K562 (cell line): ENCODE measurements at regions not wholly inside any gene's neighbourhood (a gene's known extent, or its start where the extent isn't known, plus 50 kb on each side); places are given as distances from the start of the nearest gene placed in this dataset.

ENCODE experiments used
- ATAC-seq: fragments of 200-7000 bp; cut with Tn5 transposase; 3 replicates; pipeline ENCODE4 v1.9.1; 2020; ENCODE audit warnings: moderate library complexity
- BruUV-seq: library from RNA; stranded (reverse); fragments of 400-500 nt; replicated peaks from 2 replicates; lab custom pipeline; 2021; lab: Mats Ljungman, UMichigan
- CTCF ChIA-PET: fragments of 300-600 bp; formaldehyde crosslinking; extraction: SDS; loops from one replicate; lab custom pipeline; 2021; ENCODE audit warnings: low intra/inter-chr PET ratio; lab: Yijun Ruan, JAX
- POLR2A ChIA-PET: fragments of 300-600, 350-650 bp; sonication (Branson Sonifier 250); formaldehyde crosslinking; extraction: SDS; loops from one replicate; lab custom pipeline; 2021; ENCODE audit warnings: antibody characterized with exemption, inconsistent platforms; lab: Yijun Ruan, JAX
- DNase-seq, 4 experiments: peaks; one replicate each; pipeline versions ENCODE4 v3.0.0 to v3.0.0-alpha.2; 2011 to 2018; ENCODE audit warnings: low spot score in 3 of 4, mixed read lengths in 3 of 4; ENCODE audit errors: extremely low read depth in 1 of 4
- FAIRE-seq: peaks from 2 replicates; lab custom pipeline; 2011; peaks lifted over from hg19 to GRCh38; lab: Jason Lieb, UNC
- H2AFZ ChIP-seq: 2 replicates; pipeline ENCODE4 v1.6.0; 2011; ENCODE audit warnings: low read depth, low read length, control low read depth, inconsistent platforms
- H3K27ac ChIP-seq: fragments of 200-600 bp; 3 replicates; pipeline ENCODE4 v1.8.0; 2011; ENCODE audit warnings: low read depth, mild to moderate bottlenecking, control low read depth, inconsistent platforms, low read length, moderate library complexity, mixed read lengths; ENCODE audit errors: extremely low read depth
- H3K27me3 ChIP-seq, 2 experiments: fragments of 300-600 bp in 1 of 2; 2 replicates in 1 of 2; 3 replicates in 1 of 2; pipeline versions ENCODE4 v1.6.0 to v1.8.0; 2011; ENCODE audit warnings: inconsistent platforms in 2 of 2, low read length in 2 of 2, mild to moderate bottlenecking in 1 of 2, mixed read lengths in 1 of 2, moderate library complexity in 1 of 2; ENCODE audit not compliant: control insufficient read depth in 2 of 2, insufficient read depth in 2 of 2
- H3K36me3 ChIP-seq: fragments of 300-600 bp; 3 replicates; pipeline ENCODE4 v1.8.0; 2011; ENCODE audit warnings: mild to moderate bottlenecking, low read length, inconsistent platforms; ENCODE audit not compliant: control insufficient read depth, insufficient read depth
- H3K4me1 ChIP-seq, 2 experiments: fragments of 200-600 bp in 1 of 2; replicated peaks in 1 of 2; 2 replicates in 1 of 2; 3 replicates in 1 of 2; pipeline versions ENCODE4 v1.5.1 to v1.8.0; 2011; ENCODE audit warnings: inconsistent platforms in 2 of 2, low read length in 2 of 2, mild to moderate bottlenecking in 1 of 2, mixed read lengths in 1 of 2, moderate library complexity in 1 of 2; ENCODE audit not compliant: control insufficient read depth in 2 of 2, insufficient read depth in 2 of 2
- H3K4me2 ChIP-seq: 2 replicates; pipeline ENCODE4 v1.6.1; 2011; ENCODE audit warnings: low read length, control low read depth, inconsistent platforms, mixed read lengths; ENCODE audit not compliant: insufficient read depth
- H3K4me3 ChIP-seq: fragments of 200-600 bp; sonication (generic), shearing (Covaris generic); 2 replicates; pipeline ENCODE4 v1.5.1; 2016; ENCODE audit warnings: control low read depth, inconsistent platforms
- H3K79me2 ChIP-seq: fragments of 200-600 bp; 3 replicates; pipeline ENCODE4 v1.8.0; 2011; ENCODE audit warnings: low read length, inconsistent platforms; ENCODE audit not compliant: control insufficient read depth, insufficient read depth
- H3K9ac ChIP-seq, 2 experiments: 2 replicates each; pipeline versions ENCODE4 v1.6.0 to v1.6.1; 2011; ENCODE audit warnings: low read depth in 2 of 2, low read length in 2 of 2, control low read depth in 1 of 2, inconsistent platforms in 1 of 2, mild to moderate bottlenecking in 1 of 2, mixed read lengths in 1 of 2; ENCODE audit not compliant: insufficient read depth in 1 of 2
- H3K9me1 ChIP-seq: one replicate; pipeline ENCODE4 v1.6.0; 2011; ENCODE audit warnings: inconsistent platforms, mild to moderate bottlenecking, low read length, moderate library complexity; ENCODE audit not compliant: control insufficient read depth, insufficient read depth
- H3K9me3 ChIP-seq: replicated peaks from 2 replicates; pipeline ENCODE4 v1.5.1; 2011; ENCODE audit warnings: low read depth, low read length, inconsistent platforms; ENCODE audit not compliant: control insufficient read depth, insufficient read depth
- H4K20me1 ChIP-seq: replicated peaks from 2 replicates; pipeline ENCODE4 v1.6.1; 2011; ENCODE audit warnings: low read length, inconsistent platforms, mixed read lengths; ENCODE audit not compliant: control insufficient read depth, insufficient read depth
- ASH1L ChIP-seq: fragments of 450-650 bp; IDR thresholded peaks from 2 replicates; pipeline ENCODE4 v1.6.1; 2018; ENCODE audit warnings: borderline replicate concordance, mild to moderate bottlenecking, low read depth; ENCODE audit not compliant: partially characterized antibody
- CBX2 ChIP-seq: fragments of 200-600 bp; sonication (generic); IDR thresholded peaks from one replicate; pipeline ENCODE4 v1.6.1; 2012; ENCODE audit warnings: mild to moderate bottlenecking, low read length, inconsistent platforms; ENCODE audit not compliant: insufficient read depth, poor library complexity, severe bottlenecking
- CC2D1A ChIP-seq: fragments of 450-650 bp; IDR thresholded peaks from 2 replicates; pipeline ENCODE4 v1.6.1; 2017; ENCODE audit warnings: mild to moderate bottlenecking
- FOXK1 ChIP-seq: sonication (generic); formaldehyde crosslinking; IDR thresholded peaks from 2 replicates; pipeline ENCODE4 v1.8.0; 2022; ENCODE audit warnings: missing genetic modification reagents, mild to moderate bottlenecking, borderline replicate concordance
- ILF3 ChIP-seq: fragments of 450-650 bp; IDR thresholded peaks from 2 replicates; pipeline ENCODE4 v1.6.1; 2018; ENCODE audit warnings: antibody characterized with exemption, mild to moderate bottlenecking, moderate library complexity, borderline replicate concordance
- KAT2B ChIP-seq: IDR thresholded peaks from one replicate; pipeline ENCODE4 v1.6.1; 2012; ENCODE audit warnings: low read depth, mild to moderate bottlenecking, control low read depth, inconsistent platforms, low read length, moderate library complexity
- MED1 ChIP-seq: sonication (generic); formaldehyde crosslinking; IDR thresholded peaks from 2 replicates; pipeline ENCODE4 v1.8.1; 2023; ENCODE audit warnings: missing genetic modification reagents, borderline replicate concordance
- MEF2A ChIP-seq: IDR thresholded peaks from 2 replicates; pipeline ENCODE4 v1.6.1; 2011; ENCODE audit warnings: low read depth, mild to moderate bottlenecking, low read length, moderate library complexity; ENCODE audit not compliant: control insufficient read depth
- NFE2 ChIP-seq: IDR thresholded peaks from 2 replicates; pipeline ENCODE4 v1.6.1; 2014; ENCODE audit warnings: antibody characterized with exemption, low read depth
- PREB ChIP-seq: sonication (generic); formaldehyde crosslinking; IDR thresholded peaks from 2 replicates; pipeline ENCODE4 v1.8.1; 2023; ENCODE audit warnings: mild to moderate bottlenecking, missing genetic modification reagents
- PURB ChIP-seq: sonication (generic); formaldehyde crosslinking; IDR thresholded peaks from 2 replicates; pipeline ENCODE4 v1.9.0; 2021; ENCODE audit warnings: low read depth, mild to moderate bottlenecking, missing genetic modification reagents
- SRSF1 ChIP-seq: fragments of 200-400 bp; formaldehyde crosslinking; IDR thresholded peaks from 2 replicates; pipeline ENCODE4 v1.6.1; 2017; ENCODE audit warnings: mild to moderate bottlenecking, low read depth, low read length, moderate library complexity
- TBL1XR1 ChIP-seq, 2 experiments: IDR thresholded peaks; 2 replicates each; pipeline ENCODE4 v1.6.1; 2012; ENCODE audit warnings: improper control_type of control experiment in 2 of 2, low read length in 2 of 2, mild to moderate bottlenecking in 1 of 2
- U2AF1 ChIP-seq: fragments of 200-400 bp; formaldehyde crosslinking; optimal IDR thresholded peaks from 2 replicates; pipeline ENCODE3; 2017; ENCODE audit warnings: mild to moderate bottlenecking, low read depth, low read length, moderate library complexity
- ZNF143 ChIP-seq: sonication (generic); formaldehyde crosslinking; IDR thresholded peaks from 2 replicates; pipeline ENCODE4 v1.9.0; 2022; ENCODE audit warnings: mild to moderate bottlenecking, missing genetic modification reagents
- ZNF740 ChIP-seq, 3 experiments: fragments of 200-800 bp in 1 of 3; sonication (Bioruptor generic) in 1 of 3; sonication (generic) in 1 of 3; formaldehyde crosslinking in 1 of 3; IDR thresholded peaks; 2 replicates each; pipeline versions ENCODE4 v1.6.1 to v1.8.0; 2016 to 2022; ENCODE audit warnings: mild to moderate bottlenecking in 2 of 3, missing compliant biosample characterization in 2 of 3, missing genetic modification characterization in 2 of 3, missing genetic modification reagents in 1 of 3
- ZNF77 ChIP-seq: fragments of 250-450 bp; sonication (Bioruptor Pico); IDR thresholded peaks from 2 replicates; pipeline ENCODE4 v1.5.0; 2020
- WGBS: fragments of 100-300 bp; shearing (Covaris generic); methylation state at CpG from one replicate; pipeline ENCODE4 v1.1.6; 2016; ENCODE audit warnings: low coverage, mixed read lengths; ENCODE audit not compliant: insufficient coverage; ENCODE audit errors: missing lambda C conversion rate; 5-methylcytosine and 5-hydroxymethylcytosine counted together
- in situ Hi-C: fragments of 300-500 bp; cut with MboI; formaldehyde crosslinking; loops from 4 replicates; pipeline ENCODE4 v1.15.0; 2018; ENCODE audit warnings: inconsistent platforms, mixed read lengths
- intact Hi-C: fragments of 100-400 bp; cut with micrococcal nuclease; formaldehyde crosslinking; loops from 2 replicates; pipeline ENCODE4 v1.14.2; 2022
- TF ChIP-seq, protein P1 (sequence below): fragments of 250-450 bp; sonication (Bioruptor Pico); IDR thresholded peaks from 2 replicates; pipeline ENCODE4 v1.5.1; 2021; ENCODE audit warnings: mild to moderate bottlenecking
- TF ChIP-seq, protein P2 (sequence below): fragments of 250-450 bp; sonication (Bioruptor Pico); IDR thresholded peaks from 2 replicates; pipeline ENCODE4 v1.8.0; 2021; ENCODE audit warnings: mild to moderate bottlenecking, moderate library complexity

DNA sequence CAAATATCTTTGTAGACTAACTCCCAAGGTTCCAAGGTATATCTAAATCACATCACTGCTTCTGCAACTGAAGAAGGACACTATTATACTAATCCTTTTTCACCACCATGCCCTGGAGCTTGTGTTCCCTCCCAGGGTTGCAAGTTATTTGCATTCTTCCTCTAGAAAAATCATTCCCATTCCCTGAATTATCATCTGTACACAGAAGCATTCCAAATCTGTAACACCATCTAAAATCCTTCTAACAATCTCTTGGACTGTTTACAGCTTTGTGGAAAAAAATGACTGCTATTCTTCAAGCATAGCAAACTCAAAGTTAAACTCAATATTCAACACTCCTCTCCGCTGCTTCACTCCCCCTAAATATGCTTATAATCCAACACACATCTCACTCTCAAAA, 1570.8 kb upstream of the ADGRL3 start:
- in situ Hi-C loops (no loop called here), intact Hi-C loops (no loop called here)
- no peak for DNase-seq
- Histone ChIP-seq H3K27me3 (no peaks in the 10 kb centered on the region), H2AFZ (no peak overlapping the region), H3K4me3 (no peak overlapping the region), H3K9me3 (no peaks in the 10 kb centered on the region), H4K20me1 (no peaks in the 10 kb centered on the region), H3K36me3 (no peaks in the 10 kb centered on the region), H3K27ac (no peak overlapping the region), H3K4me1 (no peaks in the 10 kb centered on the region), H3K9me1 (no peaks in the 10 kb centered on the region), H3K79me2 (no peaks in the 10 kb centered on the region), H3K9ac (no peak overlapping the region), H3K4me2 (no peak overlapping the region)
- no peak for ATAC-seq
- no peak for FAIRE-seq
- TF ChIP-seq PURB (CRISPR knock-in tag) (no peak), ASH1L (no peak), ZNF740 (CRISPR knock-in tag; IDR thresholded peaks at IDR 0.05) (no peak), ZNF740 (tag; IDR thresholded peaks at IDR 0.05) (no peak), KAT2B (no peak), MED1 (CRISPR knock-in tag) (no peak), ILF3 (no peak), MEF2A (no peak), ZNF77 (CRISPR knock-in tag) (no peak), CBX2 (no peak), PREB (no peak), FOXK1 (CRISPR knock-in tag) (no peak), NFE2 (no peak), ZNF143 (no peak), SRSF1 (no peak), TBL1XR1 (IDR thresholded peaks at IDR 0.05; ENCODE audit: low read length in 2 of 2) (no peak), U2AF1 (no peak), CC2D1A (no peak)
- TF ChIP-seq, protein P1, sequence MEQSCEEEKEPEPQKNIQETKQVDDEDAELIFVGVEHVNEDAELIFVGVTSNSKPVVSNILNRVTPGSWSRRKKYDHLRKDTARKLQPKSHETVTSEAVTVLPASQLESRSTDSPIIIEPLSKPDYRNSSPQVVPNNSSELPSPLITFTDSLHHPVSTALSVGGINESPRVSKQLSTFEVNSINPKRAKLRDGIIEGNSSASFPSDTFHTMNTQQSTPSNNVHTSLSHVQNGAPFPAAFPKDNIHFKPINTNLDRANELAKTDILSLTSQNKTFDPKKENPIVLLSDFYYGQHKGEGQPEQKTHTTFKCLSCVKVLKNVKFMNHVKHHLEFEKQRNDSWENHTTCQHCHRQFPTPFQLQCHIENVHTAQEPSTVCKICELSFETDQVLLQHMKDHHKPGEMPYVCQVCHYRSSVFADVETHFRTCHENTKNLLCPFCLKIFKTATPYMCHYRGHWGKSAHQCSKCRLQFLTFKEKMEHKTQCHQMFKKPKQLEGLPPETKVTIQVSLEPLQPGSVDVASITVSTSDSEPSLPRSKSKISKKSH (CRISPR knock-in tag), result no peak
- TF ChIP-seq, protein P2, sequence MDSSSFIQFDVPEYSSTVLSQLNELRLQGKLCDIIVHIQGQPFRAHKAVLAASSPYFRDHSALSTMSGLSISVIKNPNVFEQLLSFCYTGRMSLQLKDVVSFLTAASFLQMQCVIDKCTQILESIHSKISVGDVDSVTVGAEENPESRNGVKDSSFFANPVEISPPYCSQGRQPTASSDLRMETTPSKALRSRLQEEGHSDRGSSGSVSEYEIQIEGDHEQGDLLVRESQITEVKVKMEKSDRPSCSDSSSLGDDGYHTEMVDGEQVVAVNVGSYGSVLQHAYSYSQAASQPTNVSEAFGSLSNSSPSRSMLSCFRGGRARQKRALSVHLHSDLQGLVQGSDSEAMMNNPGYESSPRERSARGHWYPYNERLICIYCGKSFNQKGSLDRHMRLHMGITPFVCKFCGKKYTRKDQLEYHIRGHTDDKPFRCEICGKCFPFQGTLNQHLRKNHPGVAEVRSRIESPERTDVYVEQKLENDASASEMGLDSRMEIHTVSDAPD (CRISPR knock-in tag), result no peak
- POLR2A ChIA-PET, result no interaction called here
- BruUV-seq, result no TSS peak
- CTCF ChIA-PET, result no interaction called here
- WGBS, result 0% methylated on average over 1 of the region's 1 CpG
